GM23338 (cell line): ENCODE measurements at regions not wholly inside any gene's neighbourhood (a gene's known extent, or its start where the extent isn't known, plus 50 kb on each side); places are given as distances from the start of the nearest gene placed in this dataset.

Source experiments
- ATAC-seq: fragments of 200-7000 bp; cut with Tn5 transposase; 3 replicates; pipeline ENCODE4 v1.9.1; 2020
- DNase-seq: peaks from one replicate; pipeline ENCODE4 v3.0.0-alpha.2; 2015; ENCODE audit warnings: low spot score
- H2AFZ ChIP-seq: fragments of 200-600 bp; sonication (generic); 2 replicates; pipeline ENCODE4 v1.8.0; 2016; ENCODE audit warnings: antibody characterized with exemption, mild to moderate bottlenecking, moderate library complexity
- H3F3A ChIP-seq: fragments of 200-600 bp; sonication (generic); replicated peaks from 2 replicates; pipeline ENCODE4 v1.8.0; 2017; ENCODE audit warnings: antibody characterized with exemption, mixed run types, low read depth
- H3K27ac ChIP-seq: fragments of 200-600 bp; sonication (generic); 2 replicates; pipeline ENCODE4 v1.6.1; 2016; ENCODE audit warnings: low read depth
- H3K27me3 ChIP-seq: fragments of 200-600 bp; sonication (generic); 2 replicates; pipeline ENCODE4 v1.8.0; 2016; ENCODE audit warnings: mild to moderate bottlenecking, mixed run types, moderate library complexity; ENCODE audit not compliant: insufficient read depth
- H3K36me3 ChIP-seq: fragments of 200-600 bp; sonication (generic); 2 replicates; pipeline ENCODE4 v1.8.0; 2016; ENCODE audit warnings: mild to moderate bottlenecking; ENCODE audit not compliant: insufficient read depth
- H3K4me1 ChIP-seq: fragments of 200-600 bp; sonication (generic); 2 replicates; pipeline ENCODE4 v1.8.0; 2016; ENCODE audit warnings: mild to moderate bottlenecking, moderate library complexity; ENCODE audit not compliant: insufficient read depth
- H3K4me2 ChIP-seq: fragments of 200-600 bp; sonication (generic); 2 replicates; pipeline ENCODE4 v1.7.1; 2017; ENCODE audit warnings: mixed run types
- H3K4me3 ChIP-seq: fragments of 200-600 bp; sonication (generic); 2 replicates; pipeline ENCODE4 v1.6.1; 2016; ENCODE audit warnings: mixed run types
- H3K79me2 ChIP-seq: fragments of 200-600 bp; sonication (generic); replicated peaks from 2 replicates; pipeline ENCODE4 v1.8.0; 2017; ENCODE audit warnings: mild to moderate bottlenecking; ENCODE audit not compliant: insufficient read depth
- H3K9me2 ChIP-seq: fragments of 200-600 bp; sonication (generic); 2 replicates; pipeline ENCODE4 v1.8.0; 2017; ENCODE audit not compliant: insufficient read depth
- H4K20me1 ChIP-seq: fragments of 200-600 bp; sonication (generic); replicated peaks from 2 replicates; pipeline ENCODE4 v1.8.0; 2017; ENCODE audit warnings: mild to moderate bottlenecking; ENCODE audit not compliant: insufficient read depth
- H3K27ac Mint-ChIP-seq: 2 replicates; pipeline ENCODE4 v1.8.0; 2020; ENCODE audit warnings: inconsistent platforms, mild to moderate bottlenecking, moderate library complexity, mixed read lengths
- H3K27me3 Mint-ChIP-seq: 3 replicates; pipeline ENCODE4 v1.8.0; 2022; ENCODE audit warnings: low read depth, mild to moderate bottlenecking, moderate library complexity, mixed read lengths, inconsistent platforms; ENCODE audit not compliant: insufficient read depth, poor library complexity
- H3K36me3 Mint-ChIP-seq: 3 replicates; pipeline ENCODE4 v1.8.0; 2021; ENCODE audit warnings: low read depth, mild to moderate bottlenecking, inconsistent platforms, moderate library complexity, mixed read lengths
- H3K4me1 Mint-ChIP-seq: 3 replicates; pipeline ENCODE4 v1.8.0; 2020; ENCODE audit warnings: mild to moderate bottlenecking, inconsistent platforms, mixed read lengths
- H3K4me3 Mint-ChIP-seq: 3 replicates; pipeline ENCODE4 v1.8.0; 2021; ENCODE audit warnings: moderate library complexity, mild to moderate bottlenecking, inconsistent platforms, mixed read lengths
- H3K9me3 Mint-ChIP-seq: 3 replicates; pipeline ENCODE4 v1.8.0; 2020; ENCODE audit warnings: moderate library complexity, mild to moderate bottlenecking, inconsistent platforms, mixed read lengths
- CREB1 ChIP-seq: fragments of 250-450 bp; sonication (Bioruptor Pico); IDR thresholded peaks from 2 replicates; pipeline ENCODE4 v1.5.0; 2020; ENCODE audit warnings: low read depth, mild to moderate bottlenecking, moderate library complexity
- EZH2phosphoT487 ChIP-seq: fragments of 200-600 bp; sonication (generic); IDR thresholded peaks from one replicate; pipeline ENCODE4 v1.8.1; 2018; ENCODE audit warnings: antibody characterized with exemption; ENCODE audit not compliant: unreplicated experiment
- JUNB ChIP-seq: IDR thresholded peaks from one replicate; pipeline ENCODE4 v1.6.1; 2016; ENCODE audit warnings: antibody characterized with exemption; ENCODE audit not compliant: unreplicated experiment
- NANOG ChIP-seq: IDR thresholded peaks from 2 replicates; pipeline ENCODE4 v1.6.1; 2016; ENCODE audit warnings: antibody characterized with exemption, borderline replicate concordance
- POLR2AphosphoS5 ChIP-seq: IDR thresholded peaks from 2 replicates; pipeline ENCODE4 v1.6.1; 2016; ENCODE audit warnings: antibody characterized with exemption, low read depth
- STAT1 ChIP-seq: IDR thresholded peaks from one replicate; pipeline ENCODE4 v1.6.1; 2016; ENCODE audit warnings: antibody characterized with exemption; ENCODE audit not compliant: unreplicated experiment
- ZNF114 ChIP-seq: fragments of 250-450 bp; sonication (Bioruptor Pico); IDR thresholded peaks from 2 replicates; pipeline ENCODE4 v1.5.0; 2020; ENCODE audit warnings: mild to moderate bottlenecking, moderate library complexity
- ZNF331 ChIP-seq: fragments of 250-450 bp; sonication (Bioruptor Pico); IDR thresholded peaks from 2 replicates; pipeline ENCODE4 v1.5.0; 2020; ENCODE audit warnings: low read depth, mild to moderate bottlenecking, moderate library complexity
- TF ChIP-seq, protein P1 (sequence below): IDR thresholded peaks from 2 replicates; pipeline ENCODE4 v1.6.1; 2016; ENCODE audit warnings: antibody characterized with exemption
- TF ChIP-seq, protein P2 (sequence below): IDR thresholded peaks from one replicate; pipeline ENCODE4 v1.6.1; 2018; ENCODE audit warnings: antibody characterized with exemption; ENCODE audit not compliant: unreplicated experiment
- TF ChIP-seq, protein P3 (sequence below), 2 experiments: fragments of 200-600 bp in 1 of 2; sonication (generic) in 1 of 2; conservative IDR thresholded peaks; 2 replicates each; pipeline versions ENCODE4 v1.5.1 to v1.6.1; 2016 to 2017; ENCODE audit warnings: antibody characterized with exemption in 2 of 2, low read depth in 2 of 2, mild to moderate bottlenecking in 2 of 2, moderate library complexity in 1 of 2

DNA sequence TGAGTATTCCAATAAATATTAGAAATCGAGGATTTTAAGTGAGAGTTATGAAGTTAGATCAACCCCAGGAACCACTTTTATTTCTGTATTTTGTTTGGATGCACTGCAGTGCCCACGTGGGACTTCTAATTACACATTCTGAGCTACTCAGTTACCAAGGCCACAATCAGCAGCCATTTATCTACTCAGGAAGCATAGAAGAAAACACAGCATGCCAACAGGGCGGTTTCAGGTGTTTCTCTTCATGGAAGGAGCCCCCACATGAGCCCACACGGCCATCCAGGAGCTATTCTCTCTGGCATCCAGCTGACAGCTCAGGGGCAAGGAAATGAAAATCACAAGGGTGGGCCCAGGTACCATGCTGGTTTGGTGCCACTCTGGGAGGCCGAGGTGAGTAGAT is 266.5 kb upstream of the MKLN1 start:
- H3K27ac Mint-ChIP-seq = no peak overlapping the region
- Histone ChIP-seq H3K79me2 (peaks cover 22% of the 10 kb centered on the region), H3K27ac (no peak overlapping the region), H3K4me3 (no peak overlapping the region), H3F3A (no peaks in the 10 kb centered on the region), H3K9me2 (no peaks in the 10 kb centered on the region), H4K20me1 (0 out of 2 replicates have a peak, but pooled peaks cover 4% of the 10 kb centered on the region), H2AFZ (no peak overlapping the region), H3K4me1 (no peaks in the 10 kb centered on the region), H3K27me3 (no peaks in the 10 kb centered on the region), H3K4me2 (no peak overlapping the region), H3K36me3 (no peaks in the 10 kb centered on the region; the same call in 1 of the 2 replicates)
- peaks cover 42% of the 10 kb centered on the region for H3K36me3 Mint-ChIP-seq
- H3K4me3 Mint-ChIP-seq = no peak overlapping the region
- no peaks in the 10 kb centered on the region; the same call in 2 of the 3 replicates for H3K4me1 Mint-ChIP-seq
- no peak for ATAC-seq
- no peaks in the 10 kb centered on the region for H3K27me3 Mint-ChIP-seq
- DNase-seq = no peak
- no peak for TF ChIP-seq CREB1
- TF ChIP-seq EZH2phosphoT487 = no peak
- TF ChIP-seq STAT1 = no peak
- TF ChIP-seq, protein P1, sequence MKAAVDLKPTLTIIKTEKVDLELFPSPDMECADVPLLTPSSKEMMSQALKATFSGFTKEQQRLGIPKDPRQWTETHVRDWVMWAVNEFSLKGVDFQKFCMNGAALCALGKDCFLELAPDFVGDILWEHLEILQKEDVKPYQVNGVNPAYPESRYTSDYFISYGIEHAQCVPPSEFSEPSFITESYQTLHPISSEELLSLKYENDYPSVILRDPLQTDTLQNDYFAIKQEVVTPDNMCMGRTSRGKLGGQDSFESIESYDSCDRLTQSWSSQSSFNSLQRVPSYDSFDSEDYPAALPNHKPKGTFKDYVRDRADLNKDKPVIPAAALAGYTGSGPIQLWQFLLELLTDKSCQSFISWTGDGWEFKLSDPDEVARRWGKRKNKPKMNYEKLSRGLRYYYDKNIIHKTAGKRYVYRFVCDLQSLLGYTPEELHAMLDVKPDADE = no peak
- TF ChIP-seq, protein P2, sequence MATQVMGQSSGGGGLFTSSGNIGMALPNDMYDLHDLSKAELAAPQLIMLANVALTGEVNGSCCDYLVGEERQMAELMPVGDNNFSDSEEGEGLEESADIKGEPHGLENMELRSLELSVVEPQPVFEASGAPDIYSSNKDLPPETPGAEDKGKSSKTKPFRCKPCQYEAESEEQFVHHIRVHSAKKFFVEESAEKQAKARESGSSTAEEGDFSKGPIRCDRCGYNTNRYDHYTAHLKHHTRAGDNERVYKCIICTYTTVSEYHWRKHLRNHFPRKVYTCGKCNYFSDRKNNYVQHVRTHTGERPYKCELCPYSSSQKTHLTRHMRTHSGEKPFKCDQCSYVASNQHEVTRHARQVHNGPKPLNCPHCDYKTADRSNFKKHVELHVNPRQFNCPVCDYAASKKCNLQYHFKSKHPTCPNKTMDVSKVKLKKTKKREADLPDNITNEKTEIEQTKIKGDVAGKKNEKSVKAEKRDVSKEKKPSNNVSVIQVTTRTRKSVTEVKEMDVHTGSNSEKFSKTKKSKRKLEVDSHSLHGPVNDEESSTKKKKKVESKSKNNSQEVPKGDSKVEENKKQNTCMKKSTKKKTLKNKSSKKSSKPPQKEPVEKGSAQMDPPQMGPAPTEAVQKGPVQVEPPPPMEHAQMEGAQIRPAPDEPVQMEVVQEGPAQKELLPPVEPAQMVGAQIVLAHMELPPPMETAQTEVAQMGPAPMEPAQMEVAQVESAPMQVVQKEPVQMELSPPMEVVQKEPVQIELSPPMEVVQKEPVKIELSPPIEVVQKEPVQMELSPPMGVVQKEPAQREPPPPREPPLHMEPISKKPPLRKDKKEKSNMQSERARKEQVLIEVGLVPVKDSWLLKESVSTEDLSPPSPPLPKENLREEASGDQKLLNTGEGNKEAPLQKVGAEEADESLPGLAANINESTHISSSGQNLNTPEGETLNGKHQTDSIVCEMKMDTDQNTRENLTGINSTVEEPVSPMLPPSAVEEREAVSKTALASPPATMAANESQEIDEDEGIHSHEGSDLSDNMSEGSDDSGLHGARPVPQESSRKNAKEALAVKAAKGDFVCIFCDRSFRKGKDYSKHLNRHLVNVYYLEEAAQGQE = no peak
- TF ChIP-seq, protein P3, sequence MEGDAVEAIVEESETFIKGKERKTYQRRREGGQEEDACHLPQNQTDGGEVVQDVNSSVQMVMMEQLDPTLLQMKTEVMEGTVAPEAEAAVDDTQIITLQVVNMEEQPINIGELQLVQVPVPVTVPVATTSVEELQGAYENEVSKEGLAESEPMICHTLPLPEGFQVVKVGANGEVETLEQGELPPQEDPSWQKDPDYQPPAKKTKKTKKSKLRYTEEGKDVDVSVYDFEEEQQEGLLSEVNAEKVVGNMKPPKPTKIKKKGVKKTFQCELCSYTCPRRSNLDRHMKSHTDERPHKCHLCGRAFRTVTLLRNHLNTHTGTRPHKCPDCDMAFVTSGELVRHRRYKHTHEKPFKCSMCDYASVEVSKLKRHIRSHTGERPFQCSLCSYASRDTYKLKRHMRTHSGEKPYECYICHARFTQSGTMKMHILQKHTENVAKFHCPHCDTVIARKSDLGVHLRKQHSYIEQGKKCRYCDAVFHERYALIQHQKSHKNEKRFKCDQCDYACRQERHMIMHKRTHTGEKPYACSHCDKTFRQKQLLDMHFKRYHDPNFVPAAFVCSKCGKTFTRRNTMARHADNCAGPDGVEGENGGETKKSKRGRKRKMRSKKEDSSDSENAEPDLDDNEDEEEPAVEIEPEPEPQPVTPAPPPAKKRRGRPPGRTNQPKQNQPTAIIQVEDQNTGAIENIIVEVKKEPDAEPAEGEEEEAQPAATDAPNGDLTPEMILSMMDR (conservative IDR thresholded peaks at IDR 0.05; ENCODE audit: low read depth in 2 of 2) = no peak
- no peak for TF ChIP-seq ZNF114
- no peak for TF ChIP-seq JUNB
- TF ChIP-seq POLR2AphosphoS5 = no peak
- no peak for TF ChIP-seq NANOG
- no peak for TF ChIP-seq ZNF331 (CRISPR knock-in tag)
- peaks cover 30% of the 10 kb centered on the region for H3K9me3 Mint-ChIP-seq
